Hepatocyte (in vitro differentiated cells): ENCODE measurements at regions not wholly inside any gene's neighbourhood (a gene's known extent, or its start where the extent isn't known, plus 50 kb on each side); places are given as distances from the start of the nearest gene placed in this dataset.

ENCODE experiments used
- DNase-seq: peaks from one replicate; pipeline ENCODE4 v3.0.0-alpha.2; 2016; ENCODE audit warnings: low spot score
- H2AFZ ChIP-seq: fragments of 200-600 bp; sonication (generic); 2 replicates; pipeline ENCODE4 v1.6.0; 2016; ENCODE audit warnings: antibody characterized with exemption, mild to moderate bottlenecking
- H3K27ac ChIP-seq: fragments of 200-600 bp; sonication (generic); 2 replicates; pipeline ENCODE4 v1.5.1; 2016; ENCODE audit warnings: mild to moderate bottlenecking
- H3K27me3 ChIP-seq: fragments of 200-600 bp; sonication (generic); 2 replicates; pipeline ENCODE4 v1.6.1; 2016
- H3K36me3 ChIP-seq: fragments of 200-600 bp; sonication (generic); replicated peaks from 2 replicates; pipeline ENCODE4 v1.5.1; 2016; ENCODE audit warnings: low read depth; ENCODE audit not compliant: insufficient read depth
- H3K4me1 ChIP-seq: fragments of 200-600 bp; sonication (generic); 2 replicates; pipeline ENCODE4 v1.5.1; 2016; ENCODE audit warnings: mild to moderate bottlenecking, moderate library complexity; ENCODE audit not compliant: insufficient read depth
- H3K4me2 ChIP-seq: fragments of 200-600 bp; sonication (generic); 2 replicates; pipeline ENCODE4 v1.6.0; 2016
- H3K4me3 ChIP-seq: fragments of 200-600 bp; sonication (generic); 2 replicates; pipeline ENCODE4 v1.5.1; 2016; ENCODE audit warnings: mild to moderate bottlenecking
- H3K79me2 ChIP-seq: fragments of 200-600 bp; sonication (generic); 2 replicates; pipeline ENCODE4 v1.6.0; 2017; ENCODE audit warnings: mild to moderate bottlenecking
- H3K9me2 ChIP-seq: fragments of 200-600 bp; sonication (generic); replicated peaks from 2 replicates; pipeline ENCODE4 v1.6.0; 2017; ENCODE audit warnings: mild to moderate bottlenecking; ENCODE audit not compliant: insufficient read depth
- H3K9me3 ChIP-seq: fragments of 200-600 bp; sonication (generic); 2 replicates; pipeline ENCODE4 v1.5.1; 2016; ENCODE audit warnings: low read depth, mild to moderate bottlenecking
- H4K20me1 ChIP-seq: fragments of 200-600 bp; sonication (generic); 2 replicates; pipeline ENCODE4 v1.6.0; 2016; ENCODE audit warnings: mild to moderate bottlenecking; ENCODE audit not compliant: insufficient read depth, poor library complexity, severe bottlenecking
- CTCF ChIP-seq: fragments of 200-600 bp; sonication (generic); IDR thresholded peaks from 2 replicates; pipeline ENCODE4 v1.5.1; 2016; ENCODE audit warnings: antibody characterized with exemption, mild to moderate bottlenecking; ENCODE audit not compliant: poor library complexity
- EZH2 ChIP-seq: fragments of 200-600 bp; sonication (generic); IDR thresholded peaks from 2 replicates; pipeline ENCODE4 v1.6.1; 2016; ENCODE audit warnings: antibody characterized with exemption, mild to moderate bottlenecking, borderline replicate concordance
- EZH2phosphoT487 ChIP-seq: fragments of 200-600 bp; sonication (generic); IDR thresholded peaks from one replicate; pipeline ENCODE4 v1.6.1; 2018; ENCODE audit warnings: antibody characterized with exemption, mild to moderate bottlenecking, low read depth, moderate library complexity; ENCODE audit not compliant: unreplicated experiment, severe bottlenecking
- WGBS: methylation state at CpG from one replicate; pipeline ENCODE4 v1.1.6; 2016; ENCODE audit warnings: low lambda C conversion rate; ENCODE audit errors: missing lambda C conversion rate; 5-methylcytosine and 5-hydroxymethylcytosine counted together

DNA sequence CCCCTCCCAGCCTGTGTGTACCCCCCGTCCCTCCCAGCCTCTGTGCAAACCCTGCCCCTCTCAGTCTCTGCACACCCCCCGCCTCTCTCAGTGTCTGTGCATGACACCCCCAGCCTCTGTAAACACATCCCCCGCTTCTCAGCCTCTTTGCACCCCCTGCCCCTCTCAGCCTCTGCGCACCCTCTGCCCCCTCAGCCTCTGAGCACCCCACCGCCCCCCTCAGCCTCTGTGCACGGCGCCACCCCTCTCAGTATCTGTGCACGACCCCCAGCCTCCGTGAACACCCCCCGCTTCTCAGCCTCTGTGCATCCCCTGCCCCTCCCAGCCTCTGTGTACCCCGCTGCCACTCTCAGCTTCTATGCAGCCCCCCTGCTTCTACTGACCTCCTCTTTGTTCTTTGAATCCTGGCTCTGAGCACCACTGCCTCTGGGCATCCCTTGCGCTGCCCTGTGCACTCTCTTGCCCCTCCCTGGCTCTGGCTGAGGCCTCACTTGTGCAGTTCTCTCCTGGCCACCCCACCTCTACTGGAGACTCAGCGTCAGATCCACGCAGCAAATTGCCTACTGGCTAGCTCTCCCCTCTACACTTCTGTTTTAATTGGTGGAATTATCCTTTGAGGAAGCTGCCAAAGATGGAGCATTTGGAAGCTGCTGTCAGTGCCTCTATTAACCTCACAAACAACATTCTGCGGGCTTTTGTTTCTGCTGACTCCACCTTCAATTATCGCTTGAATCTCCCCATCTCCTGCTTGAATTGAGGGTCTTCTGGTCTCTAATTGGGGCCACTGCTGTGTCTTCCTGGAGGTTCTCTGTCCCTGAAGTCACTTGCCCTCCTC is 838.6 kb downstream of the TBC1D22A start:
- DNase-seq, result no peak
- no peaks in the 10 kb centered on the region for H3K9me3 ChIP-seq
- H2AFZ ChIP-seq, result no peak overlapping the region
- no peaks in the 10 kb centered on the region for H3K79me2 ChIP-seq
- H4K20me1 ChIP-seq, result no peaks in the 10 kb centered on the region
- WGBS, result 84% methylated on average over 10 of the region's 16 CpGs
- no peak overlapping the region for H3K4me2 ChIP-seq
- TF ChIP-seq EZH2phosphoT487 (no peak), EZH2 (no peak)
- H3K9me2 ChIP-seq, result no peaks in the 10 kb centered on the region
- H3K27ac ChIP-seq, result no peak overlapping the region
- H3K4me3 ChIP-seq, result no peak overlapping the region
- H3K4me1 ChIP-seq, result no peaks in the 10 kb centered on the region
- H3K27me3 ChIP-seq, result no peaks in the 10 kb centered on the region
- H3K36me3 ChIP-seq, result no peaks in the 10 kb centered on the region

- Histone ChIP-seq H3K4me2 (no peak overlapping the region), H2AFZ (no peak overlapping the region), H3K4me1 (no peaks in the 10 kb centered on the region), H4K20me1 (no peaks in the 10 kb centered on the region), H3K27ac (no peak overlapping the region), H3K79me2 (no peaks in the 10 kb centered on the region), H3K4me3 (no peak overlapping the region), H3K9me2 (no peaks in the 10 kb centered on the region), H3K27me3 (no peaks in the 10 kb centered on the region), H3K36me3 (no peaks in the 10 kb centered on the region), H3K9me3 (no peaks in the 10 kb centered on the region)
- no peak for DNase-seq
- WGBS, result 82% methylated on average over 6 of the region's 11 CpGs
- TF ChIP-seq CTCF (no peak), EZH2phosphoT487 (no peak), EZH2 (no peak)
Observed at GRCh38 chr22:47600281-47600680, 837.8 kb downstream of the TBC1D22A start.

- Histone ChIP-seq H3K4me3 (no peak overlapping the region), H3K4me2 (no peak overlapping the region), H3K36me3 (no peaks in the 10 kb centered on the region), H3K27ac (no peak overlapping the region), H3K4me1 (no peaks in the 10 kb centered on the region), H4K20me1 (no peaks in the 10 kb centered on the region), H3K9me2 (no peaks in the 10 kb centered on the region), H3K27me3 (no peaks in the 10 kb centered on the region), H3K79me2 (no peaks in the 10 kb centered on the region), H3K9me3 (no peaks in the 10 kb centered on the region), H2AFZ (no peak overlapping the region)
- TF ChIP-seq EZH2, result no peak
- TF ChIP-seq CTCF, result no peak
- TF ChIP-seq EZH2phosphoT487, result no peak
- WGBS, result 92% methylated on average over 10 of the region's 10 CpGs
- DNase-seq, result no peak
Observed at GRCh38 chr22:47599753-47600152, 837.3 kb downstream of the TBC1D22A start.

GRCh38 chr22:47598864-47599263 is 836.4 kb downstream of the TBC1D22A start:
- H3K4me3 ChIP-seq, result no peak overlapping the region
- 83% methylated on average over 6 of the region's 6 CpGs for WGBS
- H4K20me1 ChIP-seq, result no peaks in the 10 kb centered on the region
- H3K9me2 ChIP-seq, result no peaks in the 10 kb centered on the region
- TF ChIP-seq EZH2phosphoT487, result no peak
- no peak for TF ChIP-seq CTCF
- no peak for TF ChIP-seq EZH2
- H2AFZ ChIP-seq, result no peak overlapping the region
- H3K9me3 ChIP-seq, result no peaks in the 10 kb centered on the region
- no peaks in the 10 kb centered on the region for H3K27me3 ChIP-seq
- H3K79me2 ChIP-seq, result no peaks in the 10 kb centered on the region
- H3K27ac ChIP-seq, result no peak overlapping the region
- H3K4me1 ChIP-seq, result no peaks in the 10 kb centered on the region
- H3K36me3 ChIP-seq, result no peaks in the 10 kb centered on the region
- no peak overlapping the region for H3K4me2 ChIP-seq
- DNase-seq, result no peak
